ENCODE measurements at regions not wholly inside any gene's neighbourhood (a gene's known extent, or its start where the extent isn't known, plus 50 kb on each side); places are given as distances from the start of the nearest gene placed in this dataset.

DNA sequence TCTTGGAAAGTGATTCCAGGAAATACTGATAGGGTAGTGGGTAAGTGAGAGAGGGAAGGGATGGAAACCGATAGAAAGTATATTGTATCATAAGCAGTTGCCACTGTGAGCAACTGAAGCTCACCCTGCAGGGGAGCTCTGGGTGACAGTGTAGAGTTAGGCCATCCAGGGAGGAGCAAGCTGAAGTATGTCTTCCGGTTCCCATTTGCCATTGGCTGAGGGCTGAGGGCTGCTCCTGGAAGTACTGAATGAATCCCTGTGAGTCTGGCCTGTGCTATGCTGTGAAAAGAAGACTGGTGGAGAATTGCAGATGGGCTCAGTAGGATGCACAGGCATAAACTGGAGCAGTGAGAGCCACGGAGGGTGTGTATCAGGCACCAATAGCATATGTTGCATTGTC is 348.3 kb downstream of the MFSD1 start:
- Histone ChIP-seq H4K20me1 (ENCODE audit: insufficient read depth) (no peaks in the 10 kb centered on the region), H3K79me2 (replicated peaks; ENCODE audit: insufficient read depth, low read length) (no peaks in the 10 kb centered on the region), H3K9me2 (ENCODE audit: insufficient read depth, low read length) (no peaks in the 10 kb centered on the region), H3K9me3 (ENCODE audit: low read length) (no peaks in the 10 kb centered on the region), H2AFZ (ENCODE audit: low read depth, low read length) (no peak overlapping the region), H3K36me3 (ENCODE audit: insufficient read depth, low read length) (no peaks in the 10 kb centered on the region), H3F3A (ENCODE audit: insufficient read depth, low read length, poor library complexity, severe bottlenecking) (no peaks in the 10 kb centered on the region), H3K4me3 (ENCODE audit: low read length) (peak overlapping the region; percentile 44), H3K9ac (ENCODE audit: low read length) (peak overlapping the region; percentile 61), H3K27me3 (ENCODE audit: insufficient read depth, low read depth, low read length) (no peaks in the 10 kb centered on the region), H3K27ac (ENCODE audit: low read length) (peak overlapping the region; percentile 91), H3K4me2 (ENCODE audit: low read length) (peak overlapping the region; percentile 16)
- TF ChIP-seq TAF1 (IDR thresholded peaks at IDR 0.05; ENCODE audit: low read depth) = no peak
- TF ChIP-seq EP300 (conservative IDR thresholded peaks at IDR 0.05; ENCODE audit: poor library complexity, severe bottlenecking) = no peak
- TF ChIP-seq MXI1 (conservative IDR thresholded peaks at IDR 0.05; ENCODE audit: poor library complexity, severe bottlenecking) = no peak
- no peak for TF ChIP-seq POLR2AphosphoS5 (IDR thresholded peaks at IDR 0.05)
- TF ChIP-seq, protein P1, sequence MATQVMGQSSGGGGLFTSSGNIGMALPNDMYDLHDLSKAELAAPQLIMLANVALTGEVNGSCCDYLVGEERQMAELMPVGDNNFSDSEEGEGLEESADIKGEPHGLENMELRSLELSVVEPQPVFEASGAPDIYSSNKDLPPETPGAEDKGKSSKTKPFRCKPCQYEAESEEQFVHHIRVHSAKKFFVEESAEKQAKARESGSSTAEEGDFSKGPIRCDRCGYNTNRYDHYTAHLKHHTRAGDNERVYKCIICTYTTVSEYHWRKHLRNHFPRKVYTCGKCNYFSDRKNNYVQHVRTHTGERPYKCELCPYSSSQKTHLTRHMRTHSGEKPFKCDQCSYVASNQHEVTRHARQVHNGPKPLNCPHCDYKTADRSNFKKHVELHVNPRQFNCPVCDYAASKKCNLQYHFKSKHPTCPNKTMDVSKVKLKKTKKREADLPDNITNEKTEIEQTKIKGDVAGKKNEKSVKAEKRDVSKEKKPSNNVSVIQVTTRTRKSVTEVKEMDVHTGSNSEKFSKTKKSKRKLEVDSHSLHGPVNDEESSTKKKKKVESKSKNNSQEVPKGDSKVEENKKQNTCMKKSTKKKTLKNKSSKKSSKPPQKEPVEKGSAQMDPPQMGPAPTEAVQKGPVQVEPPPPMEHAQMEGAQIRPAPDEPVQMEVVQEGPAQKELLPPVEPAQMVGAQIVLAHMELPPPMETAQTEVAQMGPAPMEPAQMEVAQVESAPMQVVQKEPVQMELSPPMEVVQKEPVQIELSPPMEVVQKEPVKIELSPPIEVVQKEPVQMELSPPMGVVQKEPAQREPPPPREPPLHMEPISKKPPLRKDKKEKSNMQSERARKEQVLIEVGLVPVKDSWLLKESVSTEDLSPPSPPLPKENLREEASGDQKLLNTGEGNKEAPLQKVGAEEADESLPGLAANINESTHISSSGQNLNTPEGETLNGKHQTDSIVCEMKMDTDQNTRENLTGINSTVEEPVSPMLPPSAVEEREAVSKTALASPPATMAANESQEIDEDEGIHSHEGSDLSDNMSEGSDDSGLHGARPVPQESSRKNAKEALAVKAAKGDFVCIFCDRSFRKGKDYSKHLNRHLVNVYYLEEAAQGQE (IDR thresholded peaks at IDR 0.05; ENCODE audit: borderline replicate concordance) = peak; percentile 44
- TF ChIP-seq RAD21 (conservative IDR thresholded peaks at IDR 0.05) = no peak
- TF ChIP-seq, protein P2, sequence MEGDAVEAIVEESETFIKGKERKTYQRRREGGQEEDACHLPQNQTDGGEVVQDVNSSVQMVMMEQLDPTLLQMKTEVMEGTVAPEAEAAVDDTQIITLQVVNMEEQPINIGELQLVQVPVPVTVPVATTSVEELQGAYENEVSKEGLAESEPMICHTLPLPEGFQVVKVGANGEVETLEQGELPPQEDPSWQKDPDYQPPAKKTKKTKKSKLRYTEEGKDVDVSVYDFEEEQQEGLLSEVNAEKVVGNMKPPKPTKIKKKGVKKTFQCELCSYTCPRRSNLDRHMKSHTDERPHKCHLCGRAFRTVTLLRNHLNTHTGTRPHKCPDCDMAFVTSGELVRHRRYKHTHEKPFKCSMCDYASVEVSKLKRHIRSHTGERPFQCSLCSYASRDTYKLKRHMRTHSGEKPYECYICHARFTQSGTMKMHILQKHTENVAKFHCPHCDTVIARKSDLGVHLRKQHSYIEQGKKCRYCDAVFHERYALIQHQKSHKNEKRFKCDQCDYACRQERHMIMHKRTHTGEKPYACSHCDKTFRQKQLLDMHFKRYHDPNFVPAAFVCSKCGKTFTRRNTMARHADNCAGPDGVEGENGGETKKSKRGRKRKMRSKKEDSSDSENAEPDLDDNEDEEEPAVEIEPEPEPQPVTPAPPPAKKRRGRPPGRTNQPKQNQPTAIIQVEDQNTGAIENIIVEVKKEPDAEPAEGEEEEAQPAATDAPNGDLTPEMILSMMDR (IDR thresholded peaks at IDR 0.05; ENCODE audit: poor library complexity, severe bottlenecking) = no peak
- TF ChIP-seq SMC3 (conservative IDR thresholded peaks at IDR 0.05; ENCODE audit: poor library complexity) = no peak

DNA sequence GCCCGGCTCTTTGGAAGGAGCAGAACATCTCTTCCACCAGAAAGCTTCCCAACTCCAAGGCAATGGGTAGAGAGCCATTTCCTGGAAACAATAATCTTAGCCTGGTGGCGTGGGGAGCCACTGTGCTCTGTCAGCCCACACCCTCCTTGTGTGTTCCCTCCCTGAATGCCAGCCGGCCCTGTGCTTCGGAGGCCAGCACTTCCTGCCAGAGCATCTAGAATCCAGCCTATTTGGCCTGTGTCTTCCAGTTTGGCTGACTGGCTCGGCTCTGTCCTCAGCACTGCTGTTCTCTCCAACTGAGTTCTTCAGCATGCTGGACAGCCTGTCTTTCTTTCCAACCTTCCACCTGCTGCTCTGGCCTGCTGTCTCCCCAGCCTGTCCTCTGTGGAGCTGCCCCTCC is 349.3 kb downstream of the MFSD1 start:
- Histone ChIP-seq H3K9me3 (ENCODE audit: low read length) (no peaks in the 10 kb centered on the region), H3K36me3 (ENCODE audit: insufficient read depth, low read length) (no peaks in the 10 kb centered on the region), H3K4me2 (ENCODE audit: low read length) (no peak overlapping the region), H3K9ac (ENCODE audit: low read length) (peak overlapping the region; percentile 61), H4K20me1 (ENCODE audit: insufficient read depth) (no peaks in the 10 kb centered on the region), H2AFZ (ENCODE audit: low read depth, low read length) (no peak overlapping the region), H3K27ac (ENCODE audit: low read length) (peak overlapping the region; percentile 91), H3K4me3 (ENCODE audit: low read length) (no peak overlapping the region), H3F3A (ENCODE audit: insufficient read depth, low read length, poor library complexity, severe bottlenecking) (no peaks in the 10 kb centered on the region), H3K79me2 (replicated peaks; ENCODE audit: insufficient read depth, low read length) (no peaks in the 10 kb centered on the region), H3K9me2 (ENCODE audit: insufficient read depth, low read length) (no peaks in the 10 kb centered on the region), H3K27me3 (ENCODE audit: insufficient read depth, low read depth, low read length) (no peaks in the 10 kb centered on the region)
- no peak for TF ChIP-seq EP300 (conservative IDR thresholded peaks at IDR 0.05; ENCODE audit: poor library complexity, severe bottlenecking)
- no peak for TF ChIP-seq POLR2AphosphoS5 (IDR thresholded peaks at IDR 0.05)
- TF ChIP-seq RAD21 (conservative IDR thresholded peaks at IDR 0.05) = no peak
- TF ChIP-seq, protein P2 (IDR thresholded peaks at IDR 0.05; ENCODE audit: poor library complexity, severe bottlenecking) = no peak
- no peak for TF ChIP-seq MXI1 (conservative IDR thresholded peaks at IDR 0.05; ENCODE audit: poor library complexity, severe bottlenecking)
- TF ChIP-seq, protein P1 (IDR thresholded peaks at IDR 0.05; ENCODE audit: borderline replicate concordance) = no peak
- TF ChIP-seq EZH2 (IDR thresholded peaks at IDR 0.05; ENCODE audit: borderline replicate concordance, insufficient read depth, low read length, poor library complexity, severe bottlenecking) = no peak
- TF ChIP-seq SMC3 (conservative IDR thresholded peaks at IDR 0.05; ENCODE audit: poor library complexity) = no peak
- TF ChIP-seq TAF1 (IDR thresholded peaks at IDR 0.05; ENCODE audit: low read depth) = no peak

All from neural cell (in vitro differentiated cells).